ENCODE measurements at regions not wholly inside any gene's neighbourhood (a gene's known extent, or its start where the extent isn't known, plus 50 kb on each side); places are given as distances from the start of the nearest gene placed in this dataset.

GRCh38 chr21:27817074-27817473, 850.2 kb upstream of the ADAMTS5 start:
- TF ChIP-seq CTCF (IDR thresholded peaks at IDR 0.05), result no peak
- TF ChIP-seq, protein P1, sequence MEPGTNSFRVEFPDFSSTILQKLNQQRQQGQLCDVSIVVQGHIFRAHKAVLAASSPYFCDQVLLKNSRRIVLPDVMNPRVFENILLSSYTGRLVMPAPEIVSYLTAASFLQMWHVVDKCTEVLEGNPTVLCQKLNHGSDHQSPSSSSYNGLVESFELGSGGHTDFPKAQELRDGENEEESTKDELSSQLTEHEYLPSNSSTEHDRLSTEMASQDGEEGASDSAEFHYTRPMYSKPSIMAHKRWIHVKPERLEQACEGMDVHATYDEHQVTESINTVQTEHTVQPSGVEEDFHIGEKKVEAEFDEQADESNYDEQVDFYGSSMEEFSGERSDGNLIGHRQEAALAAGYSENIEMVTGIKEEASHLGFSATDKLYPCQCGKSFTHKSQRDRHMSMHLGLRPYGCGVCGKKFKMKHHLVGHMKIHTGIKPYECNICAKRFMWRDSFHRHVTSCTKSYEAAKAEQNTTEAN (CRISPR knock-in tag; IDR thresholded peaks at IDR 0.05), result no peak
- no peak for TF ChIP-seq USF1 (CRISPR knock-in tag; IDR thresholded peaks at IDR 0.05)
- no peak for TF ChIP-seq SP1 (CRISPR knock-in tag; conservative IDR thresholded peaks at IDR 0.05)
